GM19468 (cell line): ENCODE measurements at regions not wholly inside any gene's neighbourhood (a gene's known extent, or its start where the extent isn't known, plus 50 kb on each side); places are given as distances from the start of the nearest gene placed in this dataset.

Experiments
- ATAC-seq: cut with Tn5 transposase; IDR thresholded peaks from one replicate; pipeline ENCODE4 v1.9.1; 2021; ENCODE audit warnings: mild to moderate bottlenecking, moderate library complexity, moderate number of reproducible peaks; ENCODE audit not compliant: unreplicated experiment; ENCODE audit errors: extremely low read depth

DNA sequence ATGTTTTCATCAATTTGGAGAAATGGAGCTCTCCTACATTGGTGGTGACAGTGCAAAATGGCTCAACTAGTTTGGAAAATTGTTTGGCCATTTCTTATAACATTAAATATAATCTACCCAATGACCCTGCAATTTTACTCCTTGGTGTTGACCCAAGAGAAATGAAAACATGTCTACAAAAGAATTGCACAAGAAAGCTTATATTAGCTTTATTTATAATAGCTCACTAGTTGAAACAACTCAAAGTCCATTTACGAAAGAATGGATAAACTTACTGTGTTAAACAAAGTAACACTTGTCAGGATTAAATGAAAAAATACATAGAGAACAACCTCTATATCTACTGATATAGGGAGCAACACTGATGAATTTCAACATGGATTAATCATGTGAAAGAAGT, 539.9 kb downstream of the DNAJB9 start:
- no peak for ATAC-seq

DNA sequence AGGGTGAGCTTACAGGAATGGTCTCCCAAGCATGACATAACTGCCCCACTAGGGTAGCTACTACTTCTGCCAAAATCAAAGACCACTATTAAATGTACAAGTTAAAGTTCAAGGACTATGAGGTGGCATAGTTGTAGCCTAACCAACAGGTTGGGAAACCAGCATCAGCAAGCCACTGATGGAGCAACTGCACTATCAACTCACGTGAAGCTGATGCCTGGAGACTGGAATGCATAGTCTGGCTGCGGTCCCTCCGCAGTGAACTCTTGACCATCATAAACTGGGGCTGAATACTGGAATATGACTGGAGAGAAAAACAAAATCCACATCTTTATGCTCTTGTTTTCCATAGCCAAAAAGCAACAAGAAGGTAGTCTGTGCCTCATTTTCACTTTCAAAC, 541.4 kb downstream of the DNAJB9 start:
- no peak for ATAC-seq

DNA sequence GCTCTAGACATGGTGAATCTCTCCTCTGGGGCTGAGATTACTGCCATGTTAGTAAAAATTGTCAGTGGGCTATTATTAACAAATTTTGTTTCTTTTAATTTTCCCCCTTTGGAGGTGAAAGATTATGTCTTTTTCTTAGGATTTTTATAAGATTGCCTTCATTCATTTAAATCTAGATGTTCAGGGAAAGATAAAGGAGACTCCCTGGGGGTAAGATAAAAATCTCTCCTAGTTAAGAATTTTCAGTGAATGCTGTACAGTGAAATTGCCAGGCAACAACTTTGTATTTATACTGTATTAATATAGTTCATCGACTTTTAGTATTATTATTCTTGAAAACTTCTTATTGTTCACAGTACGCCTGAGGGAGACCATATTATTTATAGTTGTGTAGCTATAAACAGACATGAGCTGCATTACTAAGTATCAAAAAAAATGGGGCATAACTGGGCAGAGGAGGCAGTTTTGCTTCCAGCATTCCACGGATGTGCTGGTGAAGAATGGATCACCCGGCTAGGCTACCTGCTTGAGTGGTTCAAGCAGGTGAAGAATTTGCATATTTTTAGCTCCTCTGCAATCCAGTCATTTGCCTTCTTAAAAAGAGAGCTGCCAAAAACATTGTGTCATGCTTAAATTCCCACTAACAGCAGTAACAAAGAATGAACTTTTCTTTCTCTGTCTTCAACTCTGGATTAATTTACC, 552.1 kb downstream of the DNAJB9 start:
- ATAC-seq: no peak

DNA sequence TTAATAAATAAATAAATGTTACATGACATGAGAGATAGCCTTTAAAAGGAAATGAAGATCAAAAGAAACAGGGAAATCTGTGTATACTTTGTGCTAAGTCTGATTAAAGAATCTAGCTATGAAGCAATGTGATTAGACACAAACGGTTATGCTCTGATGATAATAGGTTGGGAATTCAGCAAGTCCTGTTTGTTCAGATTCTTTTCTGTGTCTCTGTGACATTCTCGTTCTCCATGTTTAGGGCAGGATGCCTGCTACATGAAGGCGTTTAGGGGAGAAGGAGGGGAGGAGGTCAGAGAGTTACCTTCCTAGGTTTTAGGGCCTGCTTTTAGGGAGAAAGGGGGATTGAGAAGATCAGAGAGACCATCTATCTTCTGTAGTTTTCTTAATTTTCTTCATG, 555.3 kb downstream of the DNAJB9 start:
- no peak for ATAC-seq

DNA sequence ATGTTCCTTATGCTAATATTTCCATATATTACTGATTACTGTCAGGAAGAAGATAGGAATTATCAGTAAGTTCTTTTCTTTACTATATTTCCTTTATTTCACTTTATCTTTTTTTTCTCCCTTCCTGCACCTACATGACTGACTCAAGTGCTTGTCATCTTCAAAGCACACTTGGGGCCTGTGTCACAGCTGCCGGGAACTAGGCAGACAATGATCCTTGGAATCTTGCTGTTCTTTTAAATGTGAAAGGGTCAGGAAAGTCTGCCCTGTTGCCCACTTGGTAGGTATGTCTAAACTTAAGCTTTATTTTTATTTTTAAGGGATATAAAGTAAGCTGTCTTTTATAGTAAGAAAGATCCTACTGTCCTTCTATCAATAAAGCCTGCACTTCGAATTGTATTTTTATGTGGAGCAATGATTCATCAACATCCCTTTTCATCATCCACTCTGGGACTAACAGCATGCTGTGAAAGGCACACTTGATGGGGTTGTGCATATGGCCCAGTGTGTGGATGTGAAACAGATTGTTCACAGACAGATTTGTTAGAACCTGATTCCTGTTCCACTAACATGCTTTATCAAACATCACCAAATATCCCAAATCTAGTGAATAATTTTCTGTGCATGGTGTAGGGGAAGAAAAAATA, 556.9 kb downstream of the DNAJB9 start:
- no peak for ATAC-seq

DNA sequence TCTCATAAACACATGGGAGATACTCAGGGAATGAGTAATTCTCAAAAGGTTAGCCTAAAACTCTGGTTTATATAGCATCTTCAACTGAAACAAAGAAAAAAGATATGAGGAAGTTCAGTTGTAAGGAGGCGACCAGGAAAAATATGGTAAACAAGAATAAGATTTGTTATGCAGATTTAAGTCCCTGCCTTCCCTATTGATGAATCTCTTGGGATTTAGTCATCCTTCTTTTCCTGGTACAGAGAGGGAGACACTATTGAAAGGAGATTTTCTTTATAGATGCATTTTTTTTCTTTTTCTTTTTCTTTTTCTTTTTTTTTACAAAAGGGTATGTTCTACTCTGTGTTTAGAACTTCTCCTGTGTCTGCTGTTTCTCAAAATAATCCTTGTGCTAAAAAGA, 557.5 kb downstream of the DNAJB9 start:
- no peak for ATAC-seq

DNA sequence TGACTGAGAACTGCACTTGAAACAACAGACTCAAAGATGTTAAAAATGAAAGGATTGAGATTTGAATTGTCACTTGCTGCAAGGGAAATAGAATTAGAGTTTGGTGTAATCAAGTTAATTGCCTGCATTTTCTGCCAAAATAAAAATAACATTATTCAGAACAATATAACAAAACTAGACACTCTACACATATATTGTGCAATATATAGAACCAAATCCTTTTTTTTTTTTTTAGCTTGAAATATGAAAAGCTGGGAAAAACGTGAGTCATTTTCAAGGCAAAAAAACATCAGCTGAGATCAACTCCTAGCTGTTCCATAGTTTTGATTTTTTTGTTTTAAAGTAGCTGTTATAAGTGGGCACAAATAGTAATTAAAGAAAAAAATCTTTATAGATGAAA, 561.5 kb downstream of the DNAJB9 start:
- ATAC-seq: no peak

DNA sequence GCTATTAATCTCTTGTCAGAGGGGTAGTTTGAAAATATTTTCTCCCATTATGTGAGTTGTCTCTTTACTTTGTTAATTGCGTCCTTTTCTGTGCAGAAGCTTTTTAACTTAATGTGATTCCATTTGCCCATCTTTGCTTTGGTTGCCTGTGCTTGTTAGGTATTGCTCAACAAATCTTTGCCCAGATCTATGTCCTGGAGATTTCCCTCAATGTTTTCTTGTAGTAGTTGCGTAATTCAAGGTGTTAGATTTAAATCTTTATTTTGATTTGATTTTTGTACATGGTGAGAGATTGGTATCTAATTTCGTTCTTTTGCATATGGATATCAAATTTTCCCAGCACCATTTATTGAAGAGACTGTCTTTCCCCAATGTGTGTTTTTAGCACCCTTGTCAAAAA, 567.2 kb downstream of the DNAJB9 start:
- ATAC-seq: no peak

DNA sequence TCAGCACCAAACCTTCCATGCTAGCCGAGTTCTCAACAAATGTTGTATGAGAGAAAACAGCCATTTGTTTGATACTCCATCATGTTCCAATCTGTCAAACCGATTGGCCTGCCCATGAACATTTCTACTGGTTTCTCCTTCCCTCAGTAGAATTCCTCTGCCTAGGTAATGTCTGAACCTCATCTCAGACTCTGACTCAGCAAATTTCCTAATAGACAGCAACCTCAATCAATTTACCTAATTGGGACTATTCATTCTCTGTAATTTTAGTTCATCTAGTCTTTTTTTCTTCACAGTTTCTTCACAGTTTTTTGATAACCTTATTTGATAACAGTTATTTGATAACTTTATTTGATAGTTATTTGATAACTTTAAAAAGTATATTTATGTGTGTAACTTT, 585.1 kb downstream of the DNAJB9 start:
- no peak for ATAC-seq

DNA sequence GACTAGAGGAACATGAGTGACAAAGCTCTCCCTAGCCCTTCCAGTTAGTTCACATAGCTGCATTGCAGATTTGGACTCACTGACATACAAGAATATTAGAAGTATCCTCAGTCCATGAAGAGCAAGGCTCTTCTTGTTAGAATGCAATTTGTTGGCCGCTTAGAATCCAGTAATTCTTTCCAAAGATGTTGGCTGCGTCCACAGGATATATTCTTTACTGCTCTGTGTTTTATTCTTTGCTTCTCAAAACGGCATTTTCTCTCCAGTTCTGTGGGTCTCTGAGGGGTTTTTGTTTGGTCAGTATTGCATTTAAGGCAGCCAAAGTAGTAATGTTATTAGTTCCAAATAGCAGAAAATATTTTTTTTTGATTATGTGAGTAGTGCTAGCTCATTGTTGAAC, 588.6 kb downstream of the DNAJB9 start:
- no peak for ATAC-seq

DNA sequence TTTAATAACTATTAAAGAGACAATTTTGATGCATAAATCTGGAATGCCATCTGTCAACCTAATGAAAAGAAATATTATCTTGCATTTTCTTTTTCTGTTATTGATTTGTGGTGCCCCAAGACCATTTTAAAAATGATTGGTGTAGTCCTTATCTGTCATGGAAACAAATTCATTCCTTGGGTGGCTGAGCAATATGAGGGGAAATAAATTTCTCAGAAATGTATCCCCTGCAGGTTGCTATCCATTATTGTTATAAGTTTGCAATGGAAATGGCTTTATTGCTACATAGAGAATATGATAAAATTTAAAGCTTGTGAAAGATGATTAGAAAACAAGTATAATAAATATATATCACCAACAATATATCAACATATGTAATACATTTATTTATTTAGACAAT, 607.0 kb downstream of the DNAJB9 start:
- no peak for ATAC-seq

DNA sequence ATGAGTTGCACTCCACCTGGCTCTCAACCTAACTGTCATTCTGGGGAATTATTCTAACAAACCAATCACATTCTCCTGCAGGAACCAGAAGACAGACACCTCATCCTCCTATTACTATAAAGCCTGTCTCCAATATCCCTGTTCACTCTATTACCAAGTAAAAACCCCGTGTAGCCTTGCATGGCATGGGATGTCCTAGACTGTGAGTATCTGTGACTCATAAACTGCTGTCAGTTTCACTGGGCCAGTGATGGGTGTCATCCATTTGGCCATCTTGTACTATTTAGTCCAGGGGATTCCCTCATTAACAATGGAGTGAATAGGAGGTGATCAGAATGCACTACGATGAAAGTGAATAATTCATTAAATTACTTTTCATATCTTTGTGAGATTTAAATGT, 608.7 kb downstream of the DNAJB9 start:
- ATAC-seq: no peak

DNA sequence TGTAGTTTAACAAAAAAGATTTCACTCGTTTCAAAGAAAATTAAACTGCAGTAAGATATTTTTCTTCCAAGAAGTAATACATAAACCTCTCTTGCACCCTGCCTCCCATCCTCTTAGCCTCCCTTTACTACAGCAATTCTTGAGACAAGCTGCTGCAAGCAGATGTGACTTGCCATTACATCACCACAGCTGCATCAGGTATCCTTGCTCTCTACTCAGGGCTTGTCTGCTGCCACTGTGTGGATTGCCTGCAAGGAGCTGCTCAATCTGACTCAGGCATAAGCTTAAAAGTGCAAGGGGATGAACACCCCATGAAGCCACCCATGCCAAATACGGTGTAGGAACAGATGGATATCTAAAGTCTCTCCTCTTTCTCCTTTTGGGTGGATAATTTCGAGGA, 609.9 kb downstream of the DNAJB9 start:
- ATAC-seq: no peak

DNA sequence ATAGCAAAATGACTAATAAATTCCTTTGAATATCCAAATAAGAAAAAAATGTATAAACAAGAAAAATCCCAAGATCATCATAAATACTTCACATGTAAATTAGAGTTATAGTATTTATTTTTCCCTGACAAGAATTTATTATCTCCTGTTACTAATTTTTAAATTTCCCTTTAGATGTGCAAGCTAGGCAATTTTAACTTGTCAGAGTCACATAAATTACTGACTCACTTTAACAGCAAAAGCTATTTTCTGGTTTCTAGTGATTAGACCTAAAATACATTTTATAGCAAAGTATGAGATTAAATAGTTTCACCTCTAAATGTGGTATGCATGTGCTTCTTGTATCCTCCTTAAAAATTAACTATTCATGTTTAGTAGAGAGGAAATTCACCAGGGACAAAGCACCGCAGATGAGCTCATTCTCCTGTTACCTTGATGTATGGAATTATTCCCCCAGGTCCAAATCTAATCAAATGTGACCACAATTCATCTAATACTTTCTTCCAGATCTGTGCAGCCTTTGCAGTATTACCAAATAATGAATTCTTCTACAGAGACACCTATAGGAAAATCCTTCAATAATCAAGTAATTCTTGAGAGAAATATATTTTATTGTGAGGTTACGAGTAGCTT, 621.2 kb downstream of the DNAJB9 start:
- no peak for ATAC-seq

DNA sequence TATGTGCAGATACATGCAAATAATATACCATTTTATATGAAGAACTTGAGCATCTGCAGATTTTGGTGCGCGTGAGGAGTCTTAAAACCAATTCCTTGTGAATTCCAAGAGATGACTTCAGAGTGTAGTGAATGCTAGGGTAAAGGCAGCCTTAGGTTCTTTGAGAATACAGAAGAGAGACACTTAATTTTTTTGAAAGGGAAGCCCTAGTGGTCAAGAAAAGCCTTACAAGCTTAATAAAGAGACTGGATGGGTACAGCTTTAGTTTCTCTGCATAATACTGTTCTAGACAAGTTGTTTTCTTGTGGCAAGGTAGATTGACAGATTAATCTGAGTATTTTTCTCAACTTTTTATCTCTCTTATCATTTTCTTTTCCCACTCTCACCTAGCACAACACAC, 636.5 kb downstream of the DNAJB9 start:
- no peak for ATAC-seq

DNA sequence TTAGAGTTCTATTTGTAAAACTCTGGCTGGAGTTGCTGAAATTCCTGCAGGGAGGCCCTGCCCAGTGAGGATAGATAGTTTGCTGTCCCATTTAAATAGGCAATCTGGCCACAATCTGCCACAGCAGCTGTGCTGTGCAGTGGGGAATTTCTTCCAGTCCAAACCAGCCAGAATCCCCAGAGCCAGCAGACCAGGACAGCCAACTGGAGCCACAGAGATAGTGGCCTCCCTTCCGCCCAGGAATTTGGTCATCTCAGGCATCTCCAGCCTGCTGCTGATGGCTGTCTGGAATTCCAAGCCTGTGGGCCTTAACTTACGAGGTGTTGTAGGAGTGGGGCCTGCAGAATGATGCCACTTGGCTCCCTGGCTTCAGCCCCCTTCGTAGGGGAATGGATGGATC, 643.4 kb downstream of the DNAJB9 start:
- no peak for ATAC-seq

DNA sequence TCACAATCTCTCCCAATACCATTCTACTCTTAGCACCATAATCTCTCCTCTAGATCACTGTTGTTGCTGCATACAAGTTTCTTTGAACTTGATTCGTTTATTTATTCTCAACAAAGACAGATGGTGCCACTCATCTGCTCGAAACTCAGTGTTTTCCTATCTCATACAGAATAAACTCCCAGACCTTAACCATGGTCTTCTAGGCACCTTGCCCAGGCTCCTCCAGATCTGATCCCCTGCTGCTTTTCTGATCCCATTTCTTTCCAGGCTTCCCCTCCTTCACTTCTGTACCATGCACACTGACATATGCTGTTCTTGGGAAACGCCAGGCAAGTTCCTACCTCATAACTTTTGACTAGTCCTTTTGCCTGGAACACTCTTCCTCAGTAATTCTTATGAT, 645.7 kb downstream of the DNAJB9 start:
- no peak for ATAC-seq

DNA sequence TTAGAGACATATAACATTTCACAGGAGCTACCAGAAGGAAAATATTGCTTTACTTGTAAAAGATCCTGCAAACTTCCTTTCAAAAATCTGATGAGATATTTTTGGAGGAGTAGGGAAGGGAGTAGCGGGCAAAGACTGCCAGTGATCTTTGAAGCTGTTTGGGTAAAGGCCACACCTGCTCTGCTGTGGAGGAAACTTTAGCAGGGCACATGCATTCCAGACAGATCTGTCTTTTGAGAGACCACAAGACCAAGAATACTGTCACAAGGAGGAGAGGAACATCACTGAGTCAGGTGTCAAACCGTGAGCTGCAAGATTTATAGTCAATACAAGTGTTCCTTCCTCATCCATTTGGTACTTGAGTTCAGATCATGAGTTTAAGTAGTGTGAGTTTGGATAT, 654.4 kb downstream of the DNAJB9 start:
- no peak for ATAC-seq

DNA sequence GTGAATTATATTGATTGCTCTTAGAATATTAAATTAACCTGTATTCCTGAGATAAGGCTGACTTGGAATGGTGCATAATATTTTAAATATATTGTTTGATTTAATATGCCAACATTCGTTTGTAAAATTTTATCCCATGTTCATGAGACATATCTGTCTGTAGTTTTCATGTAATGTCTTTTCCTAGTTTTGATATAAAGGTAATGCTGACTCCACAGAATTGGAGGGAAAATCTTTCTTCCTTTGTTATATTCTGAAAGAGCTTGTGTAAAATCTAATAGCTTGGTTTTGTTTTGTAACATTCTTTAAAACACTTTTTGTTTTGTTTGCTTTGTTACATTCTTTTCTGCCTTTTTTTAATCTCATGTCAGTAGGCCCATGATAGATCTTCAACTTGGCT, 657.0 kb downstream of the DNAJB9 start:
- no peak for ATAC-seq

DNA sequence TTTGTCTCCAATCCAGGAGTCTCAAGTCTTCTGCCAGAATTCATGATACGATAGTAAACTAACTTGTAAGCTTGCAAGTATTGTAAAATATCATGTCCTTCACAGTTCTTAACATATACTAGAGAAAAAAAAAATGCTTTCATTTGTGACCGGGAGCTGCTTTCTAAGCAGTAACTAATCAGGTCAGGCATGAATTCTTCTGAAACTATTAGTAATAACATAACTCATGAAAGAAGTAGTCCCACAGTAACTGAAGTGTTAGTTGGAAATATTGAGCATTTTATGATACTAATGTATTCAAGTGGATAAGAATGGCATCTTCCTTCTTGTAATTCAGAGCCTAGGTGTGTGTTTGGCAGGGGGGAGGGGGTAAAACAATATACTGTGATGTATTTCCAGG, 665.6 kb downstream of the DNAJB9 start:
- ATAC-seq: no peak

DNA sequence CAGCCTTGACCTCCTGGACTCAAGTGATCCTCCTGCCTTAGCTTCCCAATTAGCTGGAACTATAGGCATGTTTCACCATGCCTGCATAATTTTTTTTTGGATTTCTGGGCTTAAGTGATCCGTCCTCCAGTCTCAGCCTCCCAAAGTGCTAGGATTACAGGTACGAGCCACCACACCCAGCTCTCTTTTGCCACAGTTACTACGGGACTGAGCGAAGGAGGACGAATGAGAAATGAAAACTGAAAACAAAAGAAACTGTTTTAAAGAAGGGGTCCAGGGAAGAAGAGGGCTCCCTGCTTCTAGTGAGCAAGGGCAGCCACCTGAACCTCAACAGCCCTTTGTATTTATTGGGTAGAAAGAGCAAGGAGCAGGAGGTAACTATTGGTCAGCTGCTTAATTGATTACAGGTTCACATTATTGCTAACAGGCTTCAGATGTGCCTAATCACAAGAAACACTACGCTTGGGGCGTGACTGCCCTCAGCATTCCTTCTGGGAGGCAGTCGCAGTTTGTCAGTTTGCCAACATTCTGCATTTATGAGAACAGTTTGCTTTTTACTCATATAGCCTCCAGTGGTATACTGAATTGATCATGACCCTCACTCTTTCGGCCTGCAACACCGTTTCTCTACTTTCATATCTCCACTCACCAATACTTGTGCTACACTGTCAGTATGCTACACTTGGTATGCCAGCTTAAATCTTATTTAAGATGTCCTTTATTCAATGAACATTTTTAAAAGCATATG, 676.8 kb downstream of the DNAJB9 start:
- ATAC-seq: no peak
